Naive thymus-derived CD8-positive, alpha-beta T cell (primary cell): ENCODE measurements at regions not wholly inside any gene's neighbourhood (a gene's known extent, or its start where the extent isn't known, plus 50 kb on each side); places are given as distances from the start of the nearest gene placed in this dataset.

Experiments
- ATAC-seq, 2 donors: fragments of 150-1000 bp; cut with Tn5 transposase in 1 of 2; sonication (Bioruptor Pico), chemical (Tn5 transposase) in 1 of 2; 1 replicate in 1 of 2; 2 replicates in 1 of 2; pipeline ENCODE4 v1.10.0; 2021; ENCODE audit warnings: mild to moderate bottlenecking in 2 of 2, moderate library complexity in 2 of 2
- POLR2A ChIA-PET: fragments of 350-600 bp; sonication (Branson Sonifier 250); formaldehyde crosslinking; loops from one replicate; lab custom pipeline; 2021; ENCODE audit warnings: antibody characterized with exemption; lab: Charles Lee
- DNase-seq, 10 donors: peaks; one replicate each; pipeline versions ENCODE4 v3.0.0 to v3.0.0-alpha.2; 2020 to 2022
- H3K27ac Mint-ChIP-seq, 10 donors: one replicate each; pipeline ENCODE4 v1.8.0; 2020 to 2022; ENCODE audit warnings: mild to moderate bottlenecking in 10 of 10, mixed read lengths in 10 of 10, moderate library complexity in 4 of 10, inconsistent platforms in 1 of 10
- H3K27me3 Mint-ChIP-seq, 5 donors: one replicate each; pipeline ENCODE4 v1.8.0; 2021 to 2022; ENCODE audit warnings: mixed read lengths in 5 of 5
- H3K36me3 Mint-ChIP-seq, 3 donors: one replicate each; pipeline ENCODE4 v1.8.0; 2020 to 2022; ENCODE audit warnings: mixed read lengths in 3 of 3, mild to moderate bottlenecking in 2 of 3, inconsistent platforms in 1 of 3
- H3K4me1 Mint-ChIP-seq, 4 donors: one replicate each; pipeline ENCODE4 v1.8.0; 2021 to 2022; ENCODE audit warnings: mixed read lengths in 4 of 4
- H3K4me3 Mint-ChIP-seq, 10 donors: one replicate each; pipeline ENCODE4 v1.8.0; 2020 to 2022; ENCODE audit warnings: mild to moderate bottlenecking in 10 of 10, mixed read lengths in 10 of 10, moderate library complexity in 6 of 10, inconsistent platforms in 1 of 10
- H3K9me3 Mint-ChIP-seq, 9 donors: one replicate each; pipeline ENCODE4 v1.8.0; 2020 to 2022; ENCODE audit warnings: mixed read lengths in 9 of 9, mild to moderate bottlenecking in 3 of 9, inconsistent platforms in 1 of 9, moderate library complexity in 1 of 9

- H3K36me3 Mint-ChIP-seq = peaks cover 0 to 8% (median 7%) of the 10 kb centered on the region in 3 donors
- peaks cover 0 to 23% (median 10%) of the 10 kb centered on the region in 9 donors for H3K9me3 Mint-ChIP-seq
- ATAC-seq = no peak
- DNase-seq = no peak
- H3K4me1 Mint-ChIP-seq = peaks cover 28 to 67% (median 51%) of the 10 kb centered on the region in 4 donors
- peak overlapping the region in 7 of 10 donors; percentile 8 to 87 (median 63) for H3K27ac Mint-ChIP-seq
- POLR2A ChIA-PET = interaction anchor here (0.8 to 1.0 kb wide), 2 partner anchors 8 to 23 kb away, joined by 3 to 4 read pairs; no protein-coding TSS in a partner anchor
- peak overlapping the region in 7 of 10 donors; percentile 9 to 61 (median 53) for H3K4me3 Mint-ChIP-seq
- H3K27me3 Mint-ChIP-seq = no peaks in the 10 kb centered on the region
These were observed 152.7 kb downstream of the SNX18 start for GRCh38 chr5:54670281-54670680.

- Mint-ChIP-seq H3K4me3 (peak overlapping the region in 6 of 10 donors; percentile 9 to 61 (median 39)), H3K27ac (peak overlapping the region in 6 of 10 donors; percentile 8 to 87 (median 63)), H3K9me3 (peaks cover 0 to 23% (median 10%) of the 10 kb centered on the region in 9 donors), H3K36me3 (peaks cover 0 to 8% (median 7%) of the 10 kb centered on the region in 3 donors), H3K4me1 (peaks cover 28 to 63% (median 47%) of the 10 kb centered on the region in 4 donors), H3K27me3 (no peaks in the 10 kb centered on the region)
- ATAC-seq (no peak), DNase-seq (no peak)
- POLR2A ChIA-PET = interaction anchor here (0.7 to 1.0 kb wide), 2 partner anchors 9 to 400 kb away, joined by 3 read pairs; no protein-coding TSS in a partner anchor
These were observed 152.3 kb downstream of the SNX18 start for GRCh38 chr5:54669845-54670244.

DNA sequence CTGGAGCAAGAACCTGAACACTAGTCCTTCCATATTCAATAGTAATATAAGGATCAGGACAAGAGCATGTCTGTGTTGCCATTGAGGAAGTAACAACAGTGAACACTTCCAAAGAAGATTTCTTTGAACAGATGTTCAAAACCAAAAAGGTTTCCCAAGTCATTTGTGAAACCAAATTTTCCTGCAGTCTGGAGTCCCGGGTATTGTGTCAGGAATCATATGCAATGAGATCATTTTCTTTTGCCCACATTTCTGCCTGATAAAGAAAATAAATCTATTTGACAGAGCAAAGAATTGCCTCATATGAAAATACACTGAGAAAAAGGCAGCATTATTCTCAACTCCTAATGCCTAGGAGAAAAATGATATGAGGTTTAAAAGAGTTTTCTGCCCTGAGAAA lies 151.7 kb downstream of the SNX18 start:
- H3K4me3 Mint-ChIP-seq = peak overlapping the region in 4 of 10 donors; percentile 9 to 49 (median 38)

DNA sequence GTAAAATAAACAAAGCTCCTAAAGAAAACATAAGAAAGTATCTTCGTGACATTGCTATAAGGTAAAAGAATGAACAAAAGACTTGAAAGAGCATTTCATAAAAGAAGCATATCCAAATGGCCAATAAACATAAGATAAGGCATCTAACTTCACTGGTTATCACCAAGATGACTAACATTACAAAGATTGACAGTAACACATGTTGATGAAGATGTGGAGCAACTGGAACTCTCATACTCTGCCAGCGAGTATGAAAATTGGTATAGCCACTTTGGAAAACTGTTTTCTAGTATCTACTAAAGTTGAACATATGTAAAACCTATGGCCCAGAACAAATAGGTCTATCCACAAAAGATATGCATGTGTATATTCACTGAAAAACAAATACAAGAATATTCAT lies 150.5 kb downstream of the SNX18 start:
- H3K27ac Mint-ChIP-seq = no peak overlapping the region

More for the DNA sequence above, 151.7 kb downstream of the SNX18 start:
- peaks cover 0 to 8% (median 7%) of the 10 kb centered on the region in 3 donors for H3K36me3 Mint-ChIP-seq
- peaks cover 27 to 59% (median 41%) of the 10 kb centered on the region in 4 donors for H3K4me1 Mint-ChIP-seq
- no peaks in the 10 kb centered on the region for H3K27me3 Mint-ChIP-seq
- ATAC-seq (no peak), DNase-seq (no peak)
- H3K27ac Mint-ChIP-seq = peak overlapping the region in 4 of 10 donors; percentile 11 to 87 (median 63)
- POLR2A ChIA-PET = interaction anchor here (0.7 to 1.0 kb wide), 2 partner anchors 9 to 400 kb away, joined by 3 read pairs; no protein-coding TSS in a partner anchor
- H3K9me3 Mint-ChIP-seq = peaks cover 0 to 23% (median 10%) of the 10 kb centered on the region in 9 donors

DNA sequence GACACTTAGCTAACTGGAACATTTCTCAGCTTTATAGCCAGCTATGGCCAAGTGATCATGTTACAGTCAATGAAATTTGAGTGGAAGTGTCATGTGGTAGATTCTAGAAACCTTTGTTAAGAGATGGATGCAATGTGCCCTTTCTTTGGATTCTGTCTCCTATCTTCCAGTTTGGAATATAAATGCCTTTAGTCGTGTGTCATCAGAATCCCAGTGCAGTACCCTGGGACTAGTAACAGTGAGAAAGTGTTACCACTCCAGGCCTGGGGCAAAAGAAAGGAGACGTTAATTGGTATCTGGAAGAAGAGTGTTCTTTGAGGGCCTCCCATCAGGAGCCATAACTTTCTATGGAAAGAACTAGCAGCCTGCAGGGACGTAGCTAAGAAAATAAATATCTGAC lies 149.6 kb downstream of the SNX18 start:
- DNase-seq = no peak
- POLR2A ChIA-PET = no interaction called here
- Mint-ChIP-seq H3K27ac (no peak overlapping the region), H3K9me3 (peaks cover 0 to 20% (median 7%) of the 10 kb centered on the region in 9 donors), H3K36me3 (peaks cover 0 to 8% (median 7%) of the 10 kb centered on the region in 3 donors), H3K4me1 (peaks cover 13 to 43% (median 22%) of the 10 kb centered on the region in 4 donors), H3K4me3 (no peak overlapping the region), H3K27me3 (no peaks in the 10 kb centered on the region)
- no peak for ATAC-seq

More for the DNA sequence above, 150.5 kb downstream of the SNX18 start:
- Mint-ChIP-seq H3K4me3 (no peak overlapping the region), H3K36me3 (peaks cover 0 to 8% (median 7%) of the 10 kb centered on the region in 3 donors), H3K9me3 (peaks cover 0 to 23% (median 8%) of the 10 kb centered on the region in 9 donors), H3K4me1 (peaks cover 18 to 53% (median 30%) of the 10 kb centered on the region in 4 donors), H3K27me3 (no peaks in the 10 kb centered on the region)
- ATAC-seq (no peak), DNase-seq (no peak)
- POLR2A ChIA-PET = interaction anchor here (0.7 kb wide), 1 partner anchor 48 kb away, joined by 4 read pairs; no protein-coding TSS in a partner anchor

DNA sequence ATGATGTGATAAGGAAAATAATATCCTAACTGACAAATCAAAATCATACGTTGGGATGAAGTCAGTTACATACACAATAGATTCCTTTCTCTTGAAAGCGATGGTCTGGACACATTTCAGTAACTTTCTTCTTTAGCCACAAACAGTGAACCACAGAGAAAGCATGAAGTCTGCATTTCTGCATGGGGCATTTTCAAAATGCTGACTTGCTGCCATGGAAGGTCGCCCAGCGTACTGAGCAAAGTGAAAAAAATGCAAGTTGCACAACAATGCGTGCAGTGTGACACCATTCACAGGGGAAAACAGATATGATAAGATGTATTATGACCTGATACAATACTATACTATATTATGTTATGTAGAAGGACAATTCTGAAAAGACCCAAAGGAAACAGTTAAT lies 146.3 kb downstream of the SNX18 start:
- no peak for DNase-seq
- POLR2A ChIA-PET = no interaction called here
- no peaks in the 10 kb centered on the region for H3K27me3 Mint-ChIP-seq
- peaks cover 0 to 11% (median 7%) of the 10 kb centered on the region in 9 donors for H3K9me3 Mint-ChIP-seq
- peaks cover 0 to 8% (median 7%) of the 10 kb centered on the region in 3 donors for H3K36me3 Mint-ChIP-seq
- no peak for ATAC-seq
- no peak overlapping the region for H3K4me3 Mint-ChIP-seq
- peak overlapping the region in 1 of 10 donors; percentile 56 for H3K27ac Mint-ChIP-seq
- H3K4me1 Mint-ChIP-seq = peaks cover 1 to 13% (median 4%) of the 10 kb centered on the region in 4 donors

DNA sequence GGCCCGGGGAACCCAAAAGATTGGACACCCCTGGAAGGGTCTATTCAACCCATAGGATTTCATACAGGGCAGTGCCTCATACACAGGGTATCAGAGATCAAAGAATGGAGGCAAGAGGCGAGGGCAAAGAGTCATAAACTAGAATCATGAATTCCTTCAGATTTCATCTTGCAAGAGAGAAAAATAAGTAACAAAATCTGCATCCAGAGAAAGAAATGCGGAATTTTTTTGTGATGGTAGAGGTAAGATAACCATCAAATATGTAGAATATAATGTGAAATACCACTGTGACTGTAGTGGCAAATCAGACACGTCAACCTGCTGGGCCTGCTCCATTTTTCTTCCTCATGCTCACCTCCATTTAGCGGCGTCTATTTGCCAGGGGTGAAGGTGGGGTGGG lies 143.6 kb downstream of the SNX18 start:
- Mint-ChIP-seq H3K36me3 (no peaks in the 10 kb centered on the region), H3K27ac (no peak overlapping the region), H3K9me3 (no peaks in the 10 kb centered on the region), H3K4me1 (peaks cover 3 to 13% (median 5%) of the 10 kb centered on the region in 4 donors), H3K27me3 (no peaks in the 10 kb centered on the region), H3K4me3 (no peak overlapping the region)
- DNase-seq (no peak), ATAC-seq (no peak)
- POLR2A ChIA-PET = interaction anchor here (0.7 kb wide), 1 partner anchor 275 kb away, joined by 3 read pairs; no protein-coding TSS in a partner anchor

DNA sequence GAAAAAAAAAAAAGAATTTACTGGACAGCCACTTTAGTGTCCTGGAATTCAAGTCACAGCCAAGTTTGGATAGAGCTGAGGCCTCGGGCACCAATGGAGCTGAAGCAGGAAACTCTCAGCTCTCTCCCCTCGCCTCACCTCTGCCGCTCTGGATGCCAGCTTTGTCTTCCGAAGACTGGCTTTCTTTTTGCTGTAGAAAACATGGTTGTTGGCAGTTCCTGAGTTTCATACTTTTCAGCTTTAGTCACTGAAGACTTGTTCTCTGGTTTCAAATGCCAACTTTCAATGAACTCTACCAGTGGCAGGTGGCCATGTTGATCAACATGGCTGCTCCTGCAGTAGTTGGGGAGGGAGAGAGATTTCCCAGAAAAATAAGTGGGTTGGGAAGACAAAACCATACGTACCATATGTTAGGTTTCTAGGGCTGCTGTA lies 142.2 kb downstream of the SNX18 start:
- POLR2A ChIA-PET = interaction anchor here (1.2 kb wide), 1 partner anchor 11 kb away, joined by 5 read pairs; no protein-coding TSS in a partner anchor
- no peak overlapping the region for H3K27ac Mint-ChIP-seq
- H3K36me3 Mint-ChIP-seq = no peaks in the 10 kb centered on the region
- DNase-seq = no peak
- H3K4me1 Mint-ChIP-seq = peaks cover 7 to 22% (median 14%) of the 10 kb centered on the region in 4 donors
- no peaks in the 10 kb centered on the region for H3K9me3 Mint-ChIP-seq
- no peaks in the 10 kb centered on the region for H3K27me3 Mint-ChIP-seq
- H3K4me3 Mint-ChIP-seq = no peak overlapping the region
- no peak for ATAC-seq

- no peaks in the 10 kb centered on the region for H3K36me3 Mint-ChIP-seq
- DNase-seq (no peak), ATAC-seq (no peak)
- no peak overlapping the region for H3K27ac Mint-ChIP-seq
- H3K4me1 Mint-ChIP-seq = peaks cover 7 to 26% (median 16%) of the 10 kb centered on the region in 4 donors
- H3K27me3 Mint-ChIP-seq = no peaks in the 10 kb centered on the region
- H3K9me3 Mint-ChIP-seq = no peaks in the 10 kb centered on the region
- no peak overlapping the region for H3K4me3 Mint-ChIP-seq
- POLR2A ChIA-PET = interaction anchor here (0.6 to 1.4 kb wide), 4 partner anchors 8 to 45 kb away, joined by 3 to 5 read pairs (median 4); no protein-coding TSS in a partner anchor
These were observed 140.5 kb downstream of the SNX18 start for GRCh38 chr5:54658010-54658409.

DNA sequence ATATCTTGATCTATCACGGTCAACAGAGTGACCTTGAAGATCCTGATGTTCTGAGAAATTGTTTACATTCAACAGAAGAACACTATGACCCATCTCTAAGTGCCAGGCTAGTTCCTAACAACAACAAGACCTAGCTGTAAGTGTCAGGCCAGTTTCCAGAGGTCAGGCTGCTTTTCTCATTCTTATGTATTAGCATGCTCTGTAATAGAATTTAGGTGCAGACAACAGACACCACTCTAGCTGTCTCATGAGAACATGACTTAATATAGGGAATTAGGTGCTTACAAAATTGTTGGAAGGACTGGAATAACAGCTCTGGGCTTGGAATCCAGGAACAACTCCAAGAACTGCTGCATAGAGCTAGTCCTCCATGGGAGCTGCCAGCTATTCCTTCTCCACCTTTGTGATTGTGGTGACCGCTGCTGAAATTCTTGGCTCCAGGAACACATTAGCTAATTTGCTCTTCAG lies 138.7 kb downstream of the SNX18 start:
- POLR2A ChIA-PET = no interaction called here
- DNase-seq = no peak
- Mint-ChIP-seq H3K9me3 (no peaks in the 10 kb centered on the region), H3K4me3 (no peak overlapping the region), H3K27ac (peak overlapping the region in 1 of 10 donors; percentile 15), H3K4me1 (peaks cover 4 to 26% (median 16%) of the 10 kb centered on the region in 4 donors), H3K27me3 (no peaks in the 10 kb centered on the region), H3K36me3 (no peaks in the 10 kb centered on the region)
- ATAC-seq = no peak

DNA sequence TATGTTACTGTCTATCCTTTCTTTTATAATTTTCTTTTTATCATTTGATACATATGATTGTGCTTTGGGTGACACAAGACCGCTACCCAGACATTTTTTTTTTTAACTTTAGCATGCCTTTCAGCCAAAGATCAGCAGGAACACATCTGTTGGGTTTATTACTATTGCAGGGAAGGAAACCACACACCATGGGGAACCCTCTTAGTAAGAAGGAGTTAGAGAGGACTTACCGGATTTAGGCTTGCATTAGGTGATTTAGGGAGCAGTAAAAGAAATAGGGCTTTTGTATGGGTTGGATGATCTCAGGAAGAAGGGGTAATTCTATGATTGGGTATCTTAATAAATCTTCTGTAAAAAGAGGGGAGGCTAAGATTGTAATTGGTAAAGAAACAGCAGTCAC lies 138.2 kb downstream of the SNX18 start:
- no peak for ATAC-seq
- POLR2A ChIA-PET = no interaction called here
- Mint-ChIP-seq H3K4me1 (peaks cover 4 to 30% (median 14%) of the 10 kb centered on the region in 4 donors), H3K27me3 (no peaks in the 10 kb centered on the region), H3K36me3 (no peaks in the 10 kb centered on the region), H3K9me3 (no peaks in the 10 kb centered on the region), H3K27ac (peak overlapping the region in 3 of 10 donors; percentile 4 to 15 (median 9)), H3K4me3 (no peak overlapping the region)
- DNase-seq = no peak

GRCh38 chr5:54655266-54655665 lies 137.7 kb downstream of the SNX18 start:
- ATAC-seq (no peak), DNase-seq (no peak)
- POLR2A ChIA-PET = interaction anchor here (0.6 to 0.8 kb wide), 2 partner anchors 70 to 138 kb away, joined by 3 read pairs; partner anchors contain the start of gene SNX18
- Mint-ChIP-seq H3K27me3 (no peaks in the 10 kb centered on the region), H3K36me3 (no peaks in the 10 kb centered on the region), H3K27ac (peak overlapping the region in 1 of 10 donors; percentile 15), H3K9me3 (no peaks in the 10 kb centered on the region), H3K4me3 (no peak overlapping the region), H3K4me1 (peaks cover 4 to 30% (median 14%) of the 10 kb centered on the region in 4 donors)
